ENCODE measurements at regions not wholly inside any gene's neighbourhood (a gene's known extent, or its start where the extent isn't known, plus 50 kb on each side); places are given as distances from the start of the nearest gene placed in this dataset.

DNA sequence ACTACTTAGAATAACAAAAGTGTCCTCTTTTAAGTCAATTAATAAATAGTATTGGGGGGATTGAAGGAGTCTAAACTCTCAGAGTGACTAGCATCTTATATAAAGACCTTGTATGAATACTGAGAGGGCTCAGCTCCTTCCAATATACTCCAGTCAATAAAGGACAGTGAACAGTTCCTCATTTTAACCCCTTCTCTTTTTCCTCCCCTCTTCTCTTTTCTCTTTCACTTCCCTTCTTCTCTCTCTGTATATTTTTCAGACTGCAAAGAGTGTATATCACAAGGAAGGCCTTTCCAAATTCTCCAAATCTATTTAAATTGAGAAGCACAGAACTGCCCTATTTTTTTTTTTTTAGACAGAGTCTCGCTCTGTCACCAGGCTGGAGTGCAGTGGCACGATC is 99.5 kb downstream of the CD164 start:
- no TSS peak for BruUV-seq (replicated peaks)
- in situ Hi-C loops (cut with HindIII; ENCODE audit: low pct_unique_long_range_greater_than_20kb, low sequenced_read_pairs), result no loop called here
- intact Hi-C loops (cut with micrococcal nuclease; ENCODE audit: unreplicated experiment), result no loop called here

DNA sequence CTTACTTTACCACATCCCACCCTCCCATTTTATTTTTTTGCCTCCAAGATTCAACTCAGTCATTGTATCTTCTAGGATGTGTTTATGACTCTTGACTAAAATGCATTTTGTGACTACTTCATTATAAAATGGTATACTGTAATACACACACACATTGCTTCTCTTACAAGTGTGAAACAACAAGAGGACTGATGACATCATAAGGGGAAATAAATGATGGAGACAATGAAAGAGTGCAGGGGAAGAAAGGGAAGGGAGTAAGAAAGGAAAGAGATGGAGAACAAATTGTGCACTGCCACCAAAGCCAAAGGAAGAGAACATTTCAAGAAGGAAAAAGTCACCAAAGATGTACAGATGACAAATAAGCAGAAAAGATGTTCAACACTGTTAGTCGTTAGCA is 102.6 kb downstream of the CD164 start:
- no peaks in the 10 kb centered on the region for H3K4me1 ChIP-seq (ENCODE audit: control insufficient read depth, insufficient read depth, low read length)
- intact Hi-C loops (cut with micrococcal nuclease; ENCODE audit: unreplicated experiment), result no loop called here
- POLR2A ChIA-PET, result no interaction called here
- no peak for DNase-seq (ENCODE audit: low read depth, low spot score)
- no peaks in the 10 kb centered on the region for H3K9me3 ChIP-seq (ENCODE audit: control insufficient read depth, insufficient read depth, low read depth, low read length)
- in situ Hi-C loops (cut with HindIII; ENCODE audit: low pct_unique_long_range_greater_than_20kb, low sequenced_read_pairs), result no loop called here
- TF ChIP-seq SIN3A (IDR thresholded peaks at IDR 0.05; ENCODE audit: borderline replicate concordance, insufficient read depth, low read depth, low read length) (no peak), POLR2AphosphoS5 (IDR thresholded peaks at IDR 0.05; ENCODE audit: low read depth, low read length) (no peak)
- TF ChIP-seq, protein P1, sequence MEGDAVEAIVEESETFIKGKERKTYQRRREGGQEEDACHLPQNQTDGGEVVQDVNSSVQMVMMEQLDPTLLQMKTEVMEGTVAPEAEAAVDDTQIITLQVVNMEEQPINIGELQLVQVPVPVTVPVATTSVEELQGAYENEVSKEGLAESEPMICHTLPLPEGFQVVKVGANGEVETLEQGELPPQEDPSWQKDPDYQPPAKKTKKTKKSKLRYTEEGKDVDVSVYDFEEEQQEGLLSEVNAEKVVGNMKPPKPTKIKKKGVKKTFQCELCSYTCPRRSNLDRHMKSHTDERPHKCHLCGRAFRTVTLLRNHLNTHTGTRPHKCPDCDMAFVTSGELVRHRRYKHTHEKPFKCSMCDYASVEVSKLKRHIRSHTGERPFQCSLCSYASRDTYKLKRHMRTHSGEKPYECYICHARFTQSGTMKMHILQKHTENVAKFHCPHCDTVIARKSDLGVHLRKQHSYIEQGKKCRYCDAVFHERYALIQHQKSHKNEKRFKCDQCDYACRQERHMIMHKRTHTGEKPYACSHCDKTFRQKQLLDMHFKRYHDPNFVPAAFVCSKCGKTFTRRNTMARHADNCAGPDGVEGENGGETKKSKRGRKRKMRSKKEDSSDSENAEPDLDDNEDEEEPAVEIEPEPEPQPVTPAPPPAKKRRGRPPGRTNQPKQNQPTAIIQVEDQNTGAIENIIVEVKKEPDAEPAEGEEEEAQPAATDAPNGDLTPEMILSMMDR (IDR thresholded peaks at IDR 0.05), result no peak
- TF ChIP-seq, protein P2, sequence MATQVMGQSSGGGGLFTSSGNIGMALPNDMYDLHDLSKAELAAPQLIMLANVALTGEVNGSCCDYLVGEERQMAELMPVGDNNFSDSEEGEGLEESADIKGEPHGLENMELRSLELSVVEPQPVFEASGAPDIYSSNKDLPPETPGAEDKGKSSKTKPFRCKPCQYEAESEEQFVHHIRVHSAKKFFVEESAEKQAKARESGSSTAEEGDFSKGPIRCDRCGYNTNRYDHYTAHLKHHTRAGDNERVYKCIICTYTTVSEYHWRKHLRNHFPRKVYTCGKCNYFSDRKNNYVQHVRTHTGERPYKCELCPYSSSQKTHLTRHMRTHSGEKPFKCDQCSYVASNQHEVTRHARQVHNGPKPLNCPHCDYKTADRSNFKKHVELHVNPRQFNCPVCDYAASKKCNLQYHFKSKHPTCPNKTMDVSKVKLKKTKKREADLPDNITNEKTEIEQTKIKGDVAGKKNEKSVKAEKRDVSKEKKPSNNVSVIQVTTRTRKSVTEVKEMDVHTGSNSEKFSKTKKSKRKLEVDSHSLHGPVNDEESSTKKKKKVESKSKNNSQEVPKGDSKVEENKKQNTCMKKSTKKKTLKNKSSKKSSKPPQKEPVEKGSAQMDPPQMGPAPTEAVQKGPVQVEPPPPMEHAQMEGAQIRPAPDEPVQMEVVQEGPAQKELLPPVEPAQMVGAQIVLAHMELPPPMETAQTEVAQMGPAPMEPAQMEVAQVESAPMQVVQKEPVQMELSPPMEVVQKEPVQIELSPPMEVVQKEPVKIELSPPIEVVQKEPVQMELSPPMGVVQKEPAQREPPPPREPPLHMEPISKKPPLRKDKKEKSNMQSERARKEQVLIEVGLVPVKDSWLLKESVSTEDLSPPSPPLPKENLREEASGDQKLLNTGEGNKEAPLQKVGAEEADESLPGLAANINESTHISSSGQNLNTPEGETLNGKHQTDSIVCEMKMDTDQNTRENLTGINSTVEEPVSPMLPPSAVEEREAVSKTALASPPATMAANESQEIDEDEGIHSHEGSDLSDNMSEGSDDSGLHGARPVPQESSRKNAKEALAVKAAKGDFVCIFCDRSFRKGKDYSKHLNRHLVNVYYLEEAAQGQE (IDR thresholded peaks at IDR 0.05; ENCODE audit: insufficient read depth in 1 of 2, low read depth in 2 of 2, low read length in 1 of 2), result no peak
- CTCF ChIA-PET, result no interaction called here
- H3K36me3 ChIP-seq (ENCODE audit: control insufficient read depth, insufficient read depth, low read length), result no peaks in the 10 kb centered on the region
- H3K27me3 ChIP-seq (ENCODE audit: control insufficient read depth, insufficient read depth, low read length), result peaks cover 25% of the 10 kb centered on the region
- H3K4me3 ChIP-seq (ENCODE audit: low read depth in 2 of 2, low read length in 2 of 2), result no peak overlapping the region
- no peak overlapping the region for H3K27ac ChIP-seq (ENCODE audit: low read length)
- BruUV-seq (replicated peaks), result no TSS peak
- ATAC-seq, result no peak

More for the DNA sequence above, 99.5 kb downstream of the CD164 start:
- ATAC-seq (no peak), DNase-seq (ENCODE audit: low read depth, low spot score) (no peak)
- Histone ChIP-seq H3K4me1 (ENCODE audit: control insufficient read depth, insufficient read depth, low read length) (no peaks in the 10 kb centered on the region), H3K27me3 (ENCODE audit: control insufficient read depth, insufficient read depth, low read length) (peaks cover 44% of the 10 kb centered on the region), H3K9me3 (ENCODE audit: control insufficient read depth, insufficient read depth, low read depth, low read length) (no peaks in the 10 kb centered on the region), H3K27ac (ENCODE audit: low read length) (no peak overlapping the region), H3K4me3 (ENCODE audit: low read depth in 2 of 2, low read length in 2 of 2) (no peak overlapping the region), H3K36me3 (ENCODE audit: control insufficient read depth, insufficient read depth, low read length) (no peaks in the 10 kb centered on the region)
- POLR2A ChIA-PET, result no interaction called here
- TF ChIP-seq TCF7L2 (IDR thresholded peaks at IDR 0.05; ENCODE audit: low read depth, low read length) (no peak), POLR2AphosphoS5 (IDR thresholded peaks at IDR 0.05; ENCODE audit: low read depth, low read length) (no peak), SIN3A (IDR thresholded peaks at IDR 0.05; ENCODE audit: borderline replicate concordance, insufficient read depth, low read depth, low read length) (no peak)
- TF ChIP-seq, protein P2 (IDR thresholded peaks at IDR 0.05; ENCODE audit: insufficient read depth in 1 of 2, low read depth in 2 of 2, low read length in 1 of 2), result no peak
- CTCF ChIA-PET, result interaction anchor here (0.7 kb wide), 1 partner anchor 79 kb away, joined by 3 read pairs; no protein-coding TSS in a partner anchor
